Neural progenitor cell (in vitro differentiated cells): ENCODE measurements at regions not wholly inside any gene's neighbourhood (a gene's known extent, or its start where the extent isn't known, plus 50 kb on each side); places are given as distances from the start of the nearest gene placed in this dataset.

Source experiments
- EZH2 ChIP-seq: fragments of 200-600 bp; sonication (generic); IDR thresholded peaks from 2 replicates; pipeline ENCODE4 v1.6.1; 2017; ENCODE audit warnings: antibody characterized with exemption, mild to moderate bottlenecking, moderate library complexity
- EZH2phosphoT487 ChIP-seq: fragments of 200-600 bp; sonication (generic); IDR thresholded peaks from 2 replicates; pipeline ENCODE4 v1.6.1; 2017; ENCODE audit warnings: antibody characterized with exemption
- TF ChIP-seq, protein P1 (sequence below): fragments of 200-600 bp; sonication (generic); IDR thresholded peaks from 2 replicates; pipeline ENCODE4 v1.5.1; 2017; ENCODE audit warnings: antibody characterized with exemption, mild to moderate bottlenecking

DNA sequence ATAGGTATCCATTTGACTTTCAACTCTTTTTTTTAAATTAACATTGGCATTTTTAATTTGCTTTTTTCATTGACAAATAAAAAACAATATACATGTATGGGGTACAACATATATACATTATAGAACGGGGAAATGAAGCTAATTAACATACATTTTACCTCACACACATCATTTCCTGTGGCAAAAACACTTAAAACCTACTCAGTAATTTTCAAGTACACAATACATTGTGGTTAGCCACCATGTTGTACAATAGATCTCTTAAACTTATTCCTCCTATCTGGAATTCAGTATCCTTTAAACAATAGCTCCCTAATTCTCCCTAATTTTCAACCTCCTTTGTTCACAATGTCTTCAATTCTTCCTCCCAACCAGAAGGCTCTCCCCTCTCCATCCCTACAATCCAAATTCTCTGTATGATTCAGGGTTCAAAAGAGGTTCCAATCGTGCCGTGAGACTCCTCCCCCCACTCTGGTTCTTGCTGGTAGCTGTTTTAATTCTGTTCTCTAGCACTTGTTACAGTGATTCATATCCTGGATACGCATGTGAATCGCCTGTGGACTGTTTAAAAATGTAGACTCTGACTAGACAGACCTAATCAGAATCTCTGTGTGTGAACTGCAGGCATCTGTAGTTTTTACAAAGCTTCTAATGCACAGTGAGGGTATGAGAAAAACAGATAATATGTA is 87.6 kb upstream of the DUSP10 start:
- TF ChIP-seq, protein P1, sequence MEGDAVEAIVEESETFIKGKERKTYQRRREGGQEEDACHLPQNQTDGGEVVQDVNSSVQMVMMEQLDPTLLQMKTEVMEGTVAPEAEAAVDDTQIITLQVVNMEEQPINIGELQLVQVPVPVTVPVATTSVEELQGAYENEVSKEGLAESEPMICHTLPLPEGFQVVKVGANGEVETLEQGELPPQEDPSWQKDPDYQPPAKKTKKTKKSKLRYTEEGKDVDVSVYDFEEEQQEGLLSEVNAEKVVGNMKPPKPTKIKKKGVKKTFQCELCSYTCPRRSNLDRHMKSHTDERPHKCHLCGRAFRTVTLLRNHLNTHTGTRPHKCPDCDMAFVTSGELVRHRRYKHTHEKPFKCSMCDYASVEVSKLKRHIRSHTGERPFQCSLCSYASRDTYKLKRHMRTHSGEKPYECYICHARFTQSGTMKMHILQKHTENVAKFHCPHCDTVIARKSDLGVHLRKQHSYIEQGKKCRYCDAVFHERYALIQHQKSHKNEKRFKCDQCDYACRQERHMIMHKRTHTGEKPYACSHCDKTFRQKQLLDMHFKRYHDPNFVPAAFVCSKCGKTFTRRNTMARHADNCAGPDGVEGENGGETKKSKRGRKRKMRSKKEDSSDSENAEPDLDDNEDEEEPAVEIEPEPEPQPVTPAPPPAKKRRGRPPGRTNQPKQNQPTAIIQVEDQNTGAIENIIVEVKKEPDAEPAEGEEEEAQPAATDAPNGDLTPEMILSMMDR, result no peak
- no peak for TF ChIP-seq EZH2
- TF ChIP-seq EZH2phosphoT487, result no peak
